CD14-positive monocyte (primary cell): ENCODE measurements at regions not wholly inside any gene's neighbourhood (a gene's known extent, or its start where the extent isn't known, plus 50 kb on each side); places are given as distances from the start of the nearest gene placed in this dataset.

ENCODE experiments used
- DNase-seq, 3 donors: peaks; one replicate each; pipeline ENCODE4 v3.0.0-alpha.2; 2011 to 2022
- H2AFZ ChIP-seq: 2 replicates; pipeline ENCODE4 v1.6.0; 2012; ENCODE audit warnings: mild to moderate bottlenecking, low read depth, low read length, inconsistent platforms; ENCODE audit not compliant: insufficient read depth, poor library complexity, severe bottlenecking
- H3K27ac ChIP-seq, 2 donors: 1 replicate in 1 of 2; 2 replicates in 1 of 2; pipeline ENCODE4 v1.5.1; 2012 to 2013; ENCODE audit warnings: low read length in 2 of 2, control low read depth in 1 of 2, inconsistent platforms in 1 of 2, low read depth in 1 of 2, mild to moderate bottlenecking in 1 of 2
- H3K27me3 ChIP-seq, 2 donors: one replicate each; pipeline versions ENCODE4 v1.6.0 to v1.6.1; 2011 to 2013; ENCODE audit warnings: low read length in 2 of 2; ENCODE audit not compliant: control insufficient read depth in 2 of 2, insufficient read depth in 2 of 2
- H3K36me3 ChIP-seq, 2 donors: replicated peaks in 1 of 2; 1 replicate in 1 of 2; 2 replicates in 1 of 2; pipeline versions ENCODE4 v1.5.1 to v1.6.1; 2012 to 2013; ENCODE audit warnings: low read length in 2 of 2, control low read depth in 1 of 2, inconsistent platforms in 1 of 2, mild to moderate bottlenecking in 1 of 2; ENCODE audit not compliant: insufficient read depth in 2 of 2, control insufficient read depth in 1 of 2
- H3K4me1 ChIP-seq, 2 donors: 1 replicate in 1 of 2; 2 replicates in 1 of 2; pipeline versions ENCODE4 v1.5.1 to v1.6.1; 2012 to 2013; ENCODE audit warnings: low read length in 2 of 2, control low read depth in 1 of 2, inconsistent platforms in 1 of 2, mild to moderate bottlenecking in 1 of 2, moderate library complexity in 1 of 2; ENCODE audit not compliant: insufficient read depth in 2 of 2, control insufficient read depth in 1 of 2
- H3K4me2 ChIP-seq: replicated peaks from 2 replicates; pipeline ENCODE3; 2012; ENCODE audit warnings: low read length, moderate library complexity, mild to moderate bottlenecking; ENCODE audit not compliant: poor library complexity, severe bottlenecking; ENCODE audit errors: extremely low read depth
- H3K4me3 ChIP-seq, 3 experiments: fragments of 200-600 bp in 1 of 3; sonication (generic) in 1 of 3; replicated peaks in 1 of 3; 1 replicate in 2 of 3; 2 replicates in 1 of 3; pipeline ENCODE4 v1.5.1; 2011 to 2013; ENCODE audit warnings: low read length in 3 of 3, mild to moderate bottlenecking in 3 of 3, control low read depth in 2 of 3, low read depth in 2 of 3, inconsistent platforms in 1 of 3, moderate library complexity in 1 of 3
- H3K79me2 ChIP-seq: 2 replicates; pipeline ENCODE4 v1.6.0; 2012; ENCODE audit warnings: mild to moderate bottlenecking, control low read depth, inconsistent platforms, low read length, moderate library complexity; ENCODE audit not compliant: insufficient read depth
- H3K9ac ChIP-seq: 2 replicates; pipeline ENCODE4 v1.6.0; 2017; ENCODE audit warnings: low read length, mild to moderate bottlenecking; ENCODE audit not compliant: insufficient read depth, poor library complexity, severe bottlenecking
- H3K9me3 ChIP-seq, 2 donors: replicated peaks in 1 of 2; 1 replicate in 1 of 2; 2 replicates in 1 of 2; pipeline versions ENCODE4 v1.5.1 to v1.6.1; 2012 to 2013; ENCODE audit warnings: low read length in 2 of 2, control low read depth in 1 of 2; ENCODE audit not compliant: control insufficient read depth in 1 of 2, insufficient read depth in 1 of 2
- H4K20me1 ChIP-seq: 2 replicates; pipeline ENCODE4 v1.6.0; 2012; ENCODE audit warnings: mild to moderate bottlenecking, low read length, control low read depth, moderate library complexity; ENCODE audit not compliant: insufficient read depth
- H3K27ac Mint-ChIP-seq, 7 donors: one replicate each; pipeline ENCODE4 v1.8.0; 2020; ENCODE audit warnings: mild to moderate bottlenecking in 7 of 7, mixed read lengths in 7 of 7, moderate library complexity in 6 of 7, inconsistent platforms in 2 of 7
- H3K27me3 Mint-ChIP-seq, 3 donors: one replicate each; pipeline ENCODE4 v1.8.0; 2021 to 2022; ENCODE audit warnings: low read depth in 3 of 3, mild to moderate bottlenecking in 3 of 3, mixed read lengths in 3 of 3, moderate library complexity in 3 of 3, inconsistent platforms in 1 of 3
- H3K36me3 Mint-ChIP-seq, 2 donors: one replicate each; pipeline ENCODE4 v1.8.0; 2020; ENCODE audit warnings: mixed read lengths in 2 of 2, inconsistent platforms in 1 of 2, mild to moderate bottlenecking in 1 of 2
- H3K4me1 Mint-ChIP-seq: one replicate; pipeline ENCODE4 v1.8.0; 2020; ENCODE audit warnings: mild to moderate bottlenecking, mixed read lengths
- H3K4me3 Mint-ChIP-seq, 2 donors: one replicate each; pipeline ENCODE4 v1.8.0; 2020; ENCODE audit warnings: mild to moderate bottlenecking in 2 of 2, mixed read lengths in 2 of 2, moderate library complexity in 1 of 2
- H3K9me3 Mint-ChIP-seq, 7 donors: one replicate each; pipeline ENCODE4 v1.8.0; 2020 to 2022; ENCODE audit warnings: mixed read lengths in 7 of 7, mild to moderate bottlenecking in 6 of 7, moderate library complexity in 6 of 7, inconsistent platforms in 2 of 7
- WGBS: methylation state at CpG from one replicate; pipeline ENCODE4 v1.1.5; 2013; ENCODE audit warnings: missing lambda C conversion rate; ENCODE audit not compliant: insufficient coverage; 5-methylcytosine and 5-hydroxymethylcytosine counted together
- intact Hi-C, 2 donors: fragments of 100-400 bp; cut with micrococcal nuclease; formaldehyde crosslinking; loops; one replicate each; pipeline versions ENCODE4 v1.15.0 to v1.15.1; 2023
- TF ChIP-seq, protein P1 (sequence below): fragments of 200-600 bp; IDR thresholded peaks from one replicate; pipeline ENCODE4 v1.8.0; 2022; ENCODE audit warnings: antibody characterized with exemption, mild to moderate bottlenecking

DNA sequence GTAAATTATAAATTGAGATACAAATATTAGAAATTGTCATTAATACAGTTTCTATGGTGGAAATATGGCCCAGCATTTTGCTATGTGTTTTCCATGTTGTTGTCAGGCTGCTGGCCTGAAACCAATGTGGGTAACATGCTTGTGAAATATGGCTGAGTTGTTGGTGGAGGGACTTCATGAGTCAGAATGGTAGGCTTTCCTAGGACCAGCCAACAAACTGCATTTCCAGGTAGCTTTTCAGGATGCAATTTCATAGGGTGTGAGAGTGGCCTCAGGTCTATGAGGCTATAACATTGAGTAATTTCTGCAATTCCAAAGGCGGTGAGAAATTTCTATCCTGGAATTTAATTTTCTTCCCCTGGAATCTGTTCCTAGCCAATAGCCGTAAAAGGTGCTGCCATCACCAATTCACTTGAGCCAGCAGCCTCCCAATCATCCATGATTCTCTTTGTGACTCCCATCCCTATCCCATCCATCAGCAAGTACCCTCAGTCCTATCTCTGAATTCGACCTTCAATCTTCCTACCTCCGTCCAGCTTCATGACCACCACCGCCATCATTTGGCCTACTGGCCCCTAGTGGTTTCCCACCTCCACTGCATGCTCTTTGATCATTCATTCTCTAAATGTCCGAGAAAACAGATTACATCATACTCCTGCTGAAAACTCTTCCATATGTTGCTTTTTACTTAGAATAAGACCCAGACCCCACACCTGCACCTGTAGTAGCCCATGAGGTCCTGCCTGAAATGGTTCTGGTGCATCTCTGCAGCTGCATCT, 276.6 kb upstream of the CFAP20DC start:
- 99% methylated on average over 6 of the region's 6 CpGs for WGBS
- no peak overlapping the region for H3K9ac ChIP-seq
- intact Hi-C loops: no loop called here
- peaks cover 0 to 6% (median 0%) of the 10 kb centered on the region in 7 donors for H3K9me3 Mint-ChIP-seq
- DNase-seq: peak in 1 of 3 donors; percentile 32
- no peaks in the 10 kb centered on the region for H3K36me3 Mint-ChIP-seq
- H3K27me3 Mint-ChIP-seq: peaks cover 0 to 4% (median 2%) of the 10 kb centered on the region in 3 donors
- H3K4me3 Mint-ChIP-seq: no peak overlapping the region
- TF ChIP-seq, protein P1, sequence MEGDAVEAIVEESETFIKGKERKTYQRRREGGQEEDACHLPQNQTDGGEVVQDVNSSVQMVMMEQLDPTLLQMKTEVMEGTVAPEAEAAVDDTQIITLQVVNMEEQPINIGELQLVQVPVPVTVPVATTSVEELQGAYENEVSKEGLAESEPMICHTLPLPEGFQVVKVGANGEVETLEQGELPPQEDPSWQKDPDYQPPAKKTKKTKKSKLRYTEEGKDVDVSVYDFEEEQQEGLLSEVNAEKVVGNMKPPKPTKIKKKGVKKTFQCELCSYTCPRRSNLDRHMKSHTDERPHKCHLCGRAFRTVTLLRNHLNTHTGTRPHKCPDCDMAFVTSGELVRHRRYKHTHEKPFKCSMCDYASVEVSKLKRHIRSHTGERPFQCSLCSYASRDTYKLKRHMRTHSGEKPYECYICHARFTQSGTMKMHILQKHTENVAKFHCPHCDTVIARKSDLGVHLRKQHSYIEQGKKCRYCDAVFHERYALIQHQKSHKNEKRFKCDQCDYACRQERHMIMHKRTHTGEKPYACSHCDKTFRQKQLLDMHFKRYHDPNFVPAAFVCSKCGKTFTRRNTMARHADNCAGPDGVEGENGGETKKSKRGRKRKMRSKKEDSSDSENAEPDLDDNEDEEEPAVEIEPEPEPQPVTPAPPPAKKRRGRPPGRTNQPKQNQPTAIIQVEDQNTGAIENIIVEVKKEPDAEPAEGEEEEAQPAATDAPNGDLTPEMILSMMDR: no peak
- H3K4me1 ChIP-seq: peaks cover 5 to 6% of the 10 kb centered on the region in 2 donors
- H3K27me3 ChIP-seq: no peaks in the 10 kb centered on the region
- peak overlapping the region in 1 of 7 donors; percentile 56 for H3K27ac Mint-ChIP-seq
- no peak overlapping the region for H2AFZ ChIP-seq
- H3K9me3 ChIP-seq: no peaks in the 10 kb centered on the region
- no peak overlapping the region for H3K4me2 ChIP-seq
- H3K4me3 ChIP-seq: no peak overlapping the region
- no peak overlapping the region for H3K27ac ChIP-seq
- H4K20me1 ChIP-seq: no peaks in the 10 kb centered on the region
- H3K36me3 ChIP-seq: no peaks in the 10 kb centered on the region
- peaks cover 11% of the 10 kb centered on the region for H3K4me1 Mint-ChIP-seq
- H3K79me2 ChIP-seq: no peaks in the 10 kb centered on the region

- no peak overlapping the region for H3K4me2 ChIP-seq
- WGBS: 100% methylated on average over 2 of the region's 5 CpGs
- peaks cover 5 to 6% of the 10 kb centered on the region in 2 donors for H3K4me1 ChIP-seq
- Mint-ChIP-seq H3K4me1 (peaks cover 9% of the 10 kb centered on the region), H3K9me3 (peaks cover 0 to 4% (median 0%) of the 10 kb centered on the region in 7 donors), H3K27ac (no peak overlapping the region), H3K36me3 (no peaks in the 10 kb centered on the region), H3K4me3 (no peak overlapping the region), H3K27me3 (peaks cover 0 to 3% (median 0%) of the 10 kb centered on the region in 3 donors)
- TF ChIP-seq, protein P1: no peak
- no peak overlapping the region for H3K4me3 ChIP-seq
- no peaks in the 10 kb centered on the region for H3K27me3 ChIP-seq
- no peaks in the 10 kb centered on the region for H3K79me2 ChIP-seq
- intact Hi-C loops: no loop called here
- no peaks in the 10 kb centered on the region for H3K9me3 ChIP-seq
- no peaks in the 10 kb centered on the region for H3K36me3 ChIP-seq
- no peak overlapping the region for H3K9ac ChIP-seq
- no peaks in the 10 kb centered on the region for H4K20me1 ChIP-seq
- no peak overlapping the region for H2AFZ ChIP-seq
- no peak for DNase-seq
- no peak overlapping the region for H3K27ac ChIP-seq
These were observed 272.2 kb upstream of the CFAP20DC start for GRCh38 chr3:59321881-59322540.
